ENCODE measurements at regions not wholly inside any gene's neighbourhood (a gene's known extent, or its start where the extent isn't known, plus 50 kb on each side); places are given as distances from the start of the nearest gene placed in this dataset.
A peak's percentile ranks its signal among the peaks of the same experiment; 100 is the strongest.

GRCh38 chr4:176979416-176979815 lies 186.7 kb upstream of the VEGFC start:
- no peak for DNase-seq (ENCODE audit: low read depth)

GRCh38 chr4:176981074-176981473 lies 188.4 kb upstream of the VEGFC start:
- DNase-seq (ENCODE audit: low read depth) = no peak

GRCh38 chr4:176981551-176981950 lies 188.8 kb upstream of the VEGFC start:
- no peak for DNase-seq (ENCODE audit: low read depth)

- DNase-seq (ENCODE audit: low read depth) = no peak
Observed at GRCh38 chr4:176988226-176988625, 195.5 kb upstream of the VEGFC start.

GRCh38 chr4:176989186-176989585 lies 196.5 kb upstream of the VEGFC start:
- DNase-seq (ENCODE audit: low read depth) = no peak

- DNase-seq (ENCODE audit: low read depth) = no peak
Observed at GRCh38 chr4:176999935-177000543, 207.3 kb upstream of the VEGFC start.

- DNase-seq (ENCODE audit: low read depth) = no peak
Observed at GRCh38 chr4:177001271-177002175, 208.8 kb upstream of the VEGFC start.

- DNase-seq (ENCODE audit: low read depth) = no peak
Observed at GRCh38 chr4:177005674-177006230, 213.0 kb upstream of the VEGFC start.

- DNase-seq (ENCODE audit: low read depth) = no peak
Observed at GRCh38 chr4:177006331-177006730, 213.6 kb upstream of the VEGFC start.

GRCh38 chr4:177008071-177008835 lies 215.5 kb upstream of the VEGFC start:
- no peak for DNase-seq (ENCODE audit: low read depth)

GRCh38 chr4:177008836-177009501 lies 216.2 kb upstream of the VEGFC start:
- DNase-seq (ENCODE audit: low read depth) = no peak

GRCh38 chr4:177010418-177010817 lies 217.7 kb upstream of the VEGFC start:
- no peak for DNase-seq (ENCODE audit: low read depth)

GRCh38 chr4:177012918-177013545 lies 220.3 kb upstream of the VEGFC start:
- DNase-seq (ENCODE audit: low read depth) = no peak

- DNase-seq (ENCODE audit: low read depth) = no peak
Observed at GRCh38 chr4:177016541-177017141, 223.9 kb upstream of the VEGFC start.

- no peak for DNase-seq (ENCODE audit: low read depth)
Observed at GRCh38 chr4:177023951-177024350, 231.2 kb upstream of the VEGFC start.

- DNase-seq (ENCODE audit: low read depth) = no peak
Observed at GRCh38 chr4:177032341-177032740, 239.6 kb upstream of the VEGFC start.

GRCh38 chr4:177033135-177033534 lies 240.4 kb upstream of the VEGFC start:
- DNase-seq (ENCODE audit: low read depth) = no peak

GRCh38 chr4:177033632-177034031 lies 240.9 kb upstream of the VEGFC start:
- DNase-seq (ENCODE audit: low read depth) = no peak

- DNase-seq (ENCODE audit: low read depth) = no peak
Observed at GRCh38 chr4:177041356-177041755, 248.6 kb upstream of the VEGFC start.

- peak; percentile 16 for DNase-seq (ENCODE audit: low read depth)
Observed at GRCh38 chr4:177047070-177047850, 254.5 kb upstream of the VEGFC start.
